CD4-positive, alpha-beta T cell treated with Interferon alpha-2 for 1 hour (primary cell): ENCODE measurements at regions not wholly inside any gene's neighbourhood (a gene's known extent, or its start where the extent isn't known, plus 50 kb on each side); places are given as distances from the start of the nearest gene placed in this dataset.
"Not testable (repeated sequence)": the region's sequence is repeated elsewhere in the genome, so short reads cannot be mapped to it uniquely, and the experiment has no call there.

Experiments
- DNase-seq, 2 donors: peaks; one replicate each; pipeline ENCODE4 v3.0.0-alpha.2; 2020 to 2022

- no peak for DNase-seq
Measured at GRCh38 chr14:71165121-71166031, 258.1 kb downstream of the PCNX1 start.

GRCh38 chr14:71166180-71166837, 259.1 kb downstream of the PCNX1 start:
- DNase-seq, result no peak

GRCh38 chr14:71167325-71167950, 260.2 kb downstream of the PCNX1 start:
- DNase-seq, result not testable (repeated sequence)

- DNase-seq, result peak in 1 of 2 donors; percentile 23
Measured at GRCh38 chr14:71168161-71168560, 260.9 kb downstream of the PCNX1 start.

GRCh38 chr14:71168564-71169427, 261.5 kb downstream of the PCNX1 start:
- DNase-seq, result no peak

- no peak for DNase-seq
Measured at GRCh38 chr14:71169861-71170260, 262.6 kb downstream of the PCNX1 start.

GRCh38 chr14:71175491-71175890, 268.2 kb downstream of the PCNX1 start:
- DNase-seq, result no peak

GRCh38 chr14:71179066-71179465, 271.8 kb downstream of the PCNX1 start:
- DNase-seq, result no peak

- DNase-seq, result no peak
Measured at GRCh38 chr14:71180397-71180796, 273.1 kb downstream of the PCNX1 start.

- no peak for DNase-seq
Measured at GRCh38 chr14:71181215-71182003, 274.1 kb downstream of the PCNX1 start.

GRCh38 chr14:71183876-71184689, 276.8 kb downstream of the PCNX1 start:
- DNase-seq, result no peak

GRCh38 chr14:71185637-71186036, 278.4 kb downstream of the PCNX1 start:
- no peak for DNase-seq

GRCh38 chr14:71187633-71188356, 280.5 kb downstream of the PCNX1 start:
- no peak for DNase-seq

- no peak for DNase-seq
Measured at GRCh38 chr14:71190770-71191374, 283.6 kb downstream of the PCNX1 start.

- DNase-seq, result no peak
Measured at GRCh38 chr14:71193663-71194062, 286.4 kb downstream of the PCNX1 start.

- no peak for DNase-seq
Measured at GRCh38 chr14:71194251-71194650, 287.0 kb downstream of the PCNX1 start.

GRCh38 chr14:71196921-71197320, 289.7 kb downstream of the PCNX1 start:
- DNase-seq, result no peak

- no peak for DNase-seq
Measured at GRCh38 chr14:71198687-71199086, 291.4 kb downstream of the PCNX1 start.

GRCh38 chr14:71201840-71202239, 294.6 kb downstream of the PCNX1 start:
- DNase-seq, result no peak

GRCh38 chr14:71202881-71203280, 295.6 kb downstream of the PCNX1 start:
- no peak for DNase-seq
